GM12878 (cell line): ENCODE measurements at regions not wholly inside any gene's neighbourhood (a gene's known extent, or its start where the extent isn't known, plus 50 kb on each side); places are given as distances from the start of the nearest gene placed in this dataset.

Experiments used
- ATAC-seq: fragments of 200-7000 bp; cut with Tn5 transposase; 3 replicates; pipeline ENCODE4 v1.9.1; 2020; ENCODE audit warnings: mild to moderate bottlenecking, moderate library complexity
- BruUV-seq: library from RNA; stranded (reverse); fragments of 400-500 nt; replicated peaks from 2 replicates; lab custom pipeline; 2021; lab: Mats Ljungman, UMichigan
- CTCF ChIA-PET: fragments of 300-600 bp; sonication (Branson Sonifier 250); formaldehyde crosslinking; extraction: SDS; loops from one replicate; lab custom pipeline; 2021; ENCODE audit warnings: inconsistent platforms; lab: Yijun Ruan, JAX
- POLR2A ChIA-PET: fragments of 350-600 bp; formaldehyde crosslinking; extraction: SDS; loops from one replicate; lab custom pipeline; 2021; ENCODE audit warnings: inconsistent platforms; lab: Charles Lee
- RAD21 ChIA-PET: fragments of 300-600 bp; sonication (Branson Sonifier 250); formaldehyde crosslinking; loops from one replicate; lab custom pipeline; 2023; ENCODE audit warnings: antibody characterized with exemption; ENCODE audit not compliant: unreplicated experiment; lab: Charles Lee
- SMC1A ChIA-PET: fragments of 300-600 bp; sonication (Branson Sonifier 250); formaldehyde crosslinking; loops from one replicate; lab custom pipeline; 2023; ENCODE audit not compliant: unreplicated experiment, uncharacterized antibody; lab: Charles Lee
- DNase-seq: peaks from one replicate; pipeline ENCODE4 v3.0.0-alpha.2; 2011; ENCODE audit warnings: low read depth, low spot score
- FAIRE-seq: peaks from 3 replicates; lab custom pipeline; 2011; peaks lifted over from hg19 to GRCh38; lab: Jason Lieb, UNC
- H2AFZ ChIP-seq: 2 replicates; pipeline ENCODE4 v1.6.0; 2011; ENCODE audit warnings: low read depth, low read length, control low read depth; ENCODE audit not compliant: control insufficient read depth
- H3K27ac ChIP-seq: 2 replicates; pipeline ENCODE4 v1.5.1; 2011; ENCODE audit warnings: control low read depth; ENCODE audit not compliant: control insufficient read depth, insufficient read depth
- H3K27me3 ChIP-seq, 2 experiments: replicated peaks in 1 of 2; 2 replicates each; pipeline versions ENCODE4 v1.6.0 to v1.6.1; 2011; ENCODE audit warnings: low read length in 1 of 2; ENCODE audit not compliant: control insufficient read depth in 2 of 2, insufficient read depth in 2 of 2
- H3K36me3 ChIP-seq, 2 experiments: 2 replicates each; pipeline ENCODE4 v1.5.1; 2011; ENCODE audit warnings: low read length in 1 of 2; ENCODE audit not compliant: control insufficient read depth in 2 of 2, insufficient read depth in 2 of 2
- H3K4me1 ChIP-seq: 2 replicates; pipeline ENCODE4 v1.6.1; 2011; ENCODE audit warnings: mild to moderate bottlenecking, low read length, moderate library complexity, mixed read lengths; ENCODE audit not compliant: control insufficient read depth, insufficient read depth
- H3K4me2 ChIP-seq: 2 replicates; pipeline ENCODE4 v1.6.0; 2011; ENCODE audit warnings: control low read depth; ENCODE audit not compliant: control insufficient read depth, insufficient read depth
- H3K4me3 ChIP-seq: fragments of 200-600 bp; sonication (generic); 2 replicates; pipeline ENCODE4 v1.5.1; 2016
- H3K79me2 ChIP-seq: 2 replicates; pipeline ENCODE4 v1.6.0; 2011; ENCODE audit warnings: low read length; ENCODE audit not compliant: control insufficient read depth, insufficient read depth
- H3K9ac ChIP-seq: 2 replicates; pipeline ENCODE4 v1.8.0; 2011; ENCODE audit warnings: low read length, control low read depth, mixed read lengths; ENCODE audit not compliant: control insufficient read depth, insufficient read depth
- H3K9me3 ChIP-seq: replicated peaks from 3 replicates; pipeline ENCODE4 v1.5.1; 2011; ENCODE audit warnings: mild to moderate bottlenecking, low read length; ENCODE audit not compliant: control insufficient read depth, insufficient read depth
- H4K20me1 ChIP-seq: 2 replicates; pipeline ENCODE4 v1.6.0; 2011; ENCODE audit not compliant: control insufficient read depth, insufficient read depth
- ATF3 ChIP-seq: IDR thresholded peaks from 2 replicates; pipeline ENCODE4 v1.6.1; 2011; ENCODE audit warnings: low read depth, mild to moderate bottlenecking, low read length, moderate library complexity, borderline replicate concordance; ENCODE audit errors: extremely low read depth
- BCLAF1 ChIP-seq: fragments of 450-650 bp; IDR thresholded peaks from 2 replicates; pipeline ENCODE4 v1.6.1; 2017; ENCODE audit warnings: antibody characterized with exemption, mild to moderate bottlenecking, moderate library complexity
- FOXM1 ChIP-seq: IDR thresholded peaks from 2 replicates; pipeline ENCODE4 v1.6.1; 2012; ENCODE audit warnings: low read depth, mild to moderate bottlenecking, inconsistent platforms, low read length, moderate library complexity
- IRF5 ChIP-seq: fragments of 450-650 bp; IDR thresholded peaks from 2 replicates; pipeline ENCODE4 v1.6.1; 2017; ENCODE audit warnings: borderline replicate concordance
- MXI1 ChIP-seq: fragments of 150-350 bp; IDR thresholded peaks from 2 replicates; pipeline ENCODE4 v1.6.1; 2011; ENCODE audit warnings: low read depth, mild to moderate bottlenecking, inconsistent platforms, low read length, improper control_type of control experiment
- POU2F2 ChIP-seq: IDR thresholded peaks from 3 replicates; pipeline ENCODE4 v1.6.1; 2011; ENCODE audit warnings: low read depth, mild to moderate bottlenecking, low read length, borderline replicate concordance
- ZBTB11 ChIP-seq: fragments of 450-650 bp; formaldehyde crosslinking; IDR thresholded peaks from 2 replicates; pipeline ENCODE4 v1.5.0; 2022; ENCODE audit warnings: mild to moderate bottlenecking, missing genetic modification characterization
- ZNF687 ChIP-seq: fragments of 450-650 bp; IDR thresholded peaks from 2 replicates; pipeline ENCODE4 v1.6.1; 2017; ENCODE audit warnings: mild to moderate bottlenecking, moderate library complexity
- WGBS: methylation state at CpG from one replicate; pipeline ENCODE4 v1.1.6; 2016; ENCODE audit warnings: low lambda C conversion rate; ENCODE audit not compliant: insufficient replicate concordance, insufficient coverage; ENCODE audit errors: missing lambda C conversion rate; 5-methylcytosine and 5-hydroxymethylcytosine counted together
- in situ Hi-C: fragments of 300-500 bp; cut with MboI; formaldehyde crosslinking; loops from 9 replicates; pipeline ENCODE4 v1.14.3; 2018; ENCODE audit warnings: mixed read lengths
- intact Hi-C: fragments of 100-400 bp; cut with micrococcal nuclease; formaldehyde crosslinking; loops from one replicate; pipeline ENCODE4 v1.14.2; 2022; ENCODE audit not compliant: unreplicated experiment

- H3K9ac ChIP-seq = no peak overlapping the region
- intact Hi-C loops = no loop called here
- no peaks in the 10 kb centered on the region for H3K36me3 ChIP-seq
- in situ Hi-C loops = no loop called here
- RAD21 ChIA-PET = no interaction called here
- WGBS = 33% methylated on average over 11 of the region's 11 CpGs
- POLR2A ChIA-PET = no interaction called here
- H4K20me1 ChIP-seq = no peaks in the 10 kb centered on the region
- H3K27ac ChIP-seq = no peak overlapping the region
- H3K27me3 ChIP-seq = no peaks in the 10 kb centered on the region; a peak in 3 of 4 replicates
- no TSS peak for BruUV-seq
- no peak for DNase-seq
- no peak overlapping the region for H2AFZ ChIP-seq
- no peaks in the 10 kb centered on the region for H3K9me3 ChIP-seq
- H3K4me1 ChIP-seq = no peaks in the 10 kb centered on the region
- H3K79me2 ChIP-seq = no peaks in the 10 kb centered on the region
- CTCF ChIA-PET = no interaction called here
- SMC1A ChIA-PET = no interaction called here
- no peak for ATAC-seq
- H3K4me3 ChIP-seq = no peak overlapping the region
- no peak for FAIRE-seq
- H3K4me2 ChIP-seq = no peak overlapping the region
- TF ChIP-seq BCLAF1 = no peak
- no peak for TF ChIP-seq ATF3
- TF ChIP-seq POU2F2 = no peak
- no peak for TF ChIP-seq FOXM1
- no peak for TF ChIP-seq IRF5
- TF ChIP-seq ZBTB11 = no peak
- TF ChIP-seq MXI1 = no peak
- TF ChIP-seq ZNF687 = no peak
Observed at GRCh38 chr10:78543749-78544362, 510.2 kb downstream of the RPS24 start.
